SK-N-SH treated with all-trans-retinoic acid at 6 μM for 48 hours (cell line): ENCODE measurements at regions not wholly inside any gene's neighbourhood (a gene's known extent, or its start where the extent isn't known, plus 50 kb on each side); places are given as distances from the start of the nearest gene placed in this dataset.

ENCODE experiments used
- ATAC-seq: fragments of 200-7000 bp; cut with Tn5 transposase; 3 replicates; pipeline ENCODE4 v1.9.1; 2020; ENCODE audit warnings: mild to moderate bottlenecking, moderate library complexity
- ARNTL ChIP-seq: fragments of 450-650 bp; formaldehyde crosslinking; IDR thresholded peaks from 2 replicates; pipeline ENCODE4 v1.5.0; 2020; ENCODE audit warnings: low read depth, mild to moderate bottlenecking, moderate library complexity, borderline replicate concordance
- BACH2 ChIP-seq: fragments of 250-450 bp; sonication (Bioruptor Pico); IDR thresholded peaks from 2 replicates; pipeline ENCODE4 v1.9.0; 2021; ENCODE audit warnings: mild to moderate bottlenecking, borderline replicate concordance
- CSDC2 ChIP-seq: fragments of 250-450 bp; sonication (Bioruptor Pico); IDR thresholded peaks from 2 replicates; pipeline ENCODE4 v1.5.0; 2020; ENCODE audit warnings: mild to moderate bottlenecking, moderate library complexity
- ESRRG ChIP-seq: fragments of 250-450 bp; sonication (Bioruptor Pico); IDR thresholded peaks from 2 replicates; pipeline ENCODE4 v1.6.1; 2021; ENCODE audit warnings: mild to moderate bottlenecking
- GLIS3 ChIP-seq: fragments of 250-450 bp; sonication (Bioruptor Pico); IDR thresholded peaks from 2 replicates; pipeline ENCODE4 v1.5.0; 2020; ENCODE audit warnings: mild to moderate bottlenecking, moderate library complexity
- OSR1 ChIP-seq: fragments of 250-450 bp; sonication (Bioruptor Pico); IDR thresholded peaks from 2 replicates; pipeline ENCODE4 v1.8.0; 2022; ENCODE audit warnings: moderate library complexity, mild to moderate bottlenecking, inconsistent platforms
- PPARA ChIP-seq: fragments of 250-450 bp; sonication (Bioruptor Pico); IDR thresholded peaks from 2 replicates; pipeline ENCODE4 v1.5.0; 2020; ENCODE audit warnings: mild to moderate bottlenecking, borderline replicate concordance
- RARB ChIP-seq: fragments of 250-450 bp; sonication (Bioruptor Pico); IDR thresholded peaks from 2 replicates; pipeline ENCODE4 v1.8.0; 2021; ENCODE audit warnings: mild to moderate bottlenecking, moderate library complexity
- SNAI2 ChIP-seq: fragments of 250-450 bp; sonication (Bioruptor Pico); IDR thresholded peaks from 2 replicates; pipeline ENCODE4 v1.5.0; 2020; ENCODE audit warnings: mild to moderate bottlenecking, moderate library complexity
- TCF4 ChIP-seq: fragments of 250-450 bp; sonication (Bioruptor Pico); IDR thresholded peaks from 2 replicates; pipeline ENCODE4 v1.8.0; 2021; ENCODE audit warnings: mild to moderate bottlenecking, moderate library complexity, borderline replicate concordance
- ZFP3 ChIP-seq: fragments of 250-450 bp; sonication (Bioruptor Pico); IDR thresholded peaks from 2 replicates; pipeline ENCODE4 v1.5.0; 2020; ENCODE audit warnings: mild to moderate bottlenecking, moderate library complexity
- ZFP30 ChIP-seq: fragments of 450-650 bp; formaldehyde crosslinking; IDR thresholded peaks from 2 replicates; pipeline ENCODE4 v1.5.0; 2022; ENCODE audit warnings: mild to moderate bottlenecking, moderate library complexity
- ZNF565 ChIP-seq: fragments of 450-650 bp; formaldehyde crosslinking; conservative IDR thresholded peaks from 2 replicates; pipeline ENCODE4 v1.5.0; 2020; ENCODE audit warnings: low read depth, mild to moderate bottlenecking, moderate library complexity
- ZNF70 ChIP-seq: fragments of 450-650 bp; formaldehyde crosslinking; IDR thresholded peaks from 2 replicates; pipeline ENCODE4 v1.5.0; 2020; ENCODE audit warnings: mild to moderate bottlenecking, moderate library complexity
- ZNF8 ChIP-seq: fragments of 450-650 bp; formaldehyde crosslinking; IDR thresholded peaks from 2 replicates; pipeline ENCODE4 v1.5.0; 2020; ENCODE audit warnings: mild to moderate bottlenecking, moderate library complexity
- TF ChIP-seq, protein P1 (sequence below): fragments of 250-450 bp; sonication (Bioruptor Pico); IDR thresholded peaks from 2 replicates; pipeline ENCODE4 v1.5.1; 2020; ENCODE audit warnings: low read depth, mild to moderate bottlenecking, moderate library complexity
- TF ChIP-seq, protein P2 (sequence below): fragments of 250-450 bp; sonication (Bioruptor Pico); IDR thresholded peaks from 2 replicates; pipeline ENCODE4 v1.5.0; 2020; ENCODE audit warnings: mild to moderate bottlenecking, moderate library complexity
- TF ChIP-seq, protein P3 (sequence below): fragments of 250-450 bp; sonication (Bioruptor Pico); IDR thresholded peaks from 2 replicates; pipeline ENCODE4 v1.5.1; 2021; ENCODE audit warnings: mild to moderate bottlenecking, moderate library complexity
- TF ChIP-seq, protein P4 (sequence below): fragments of 250-450 bp; sonication (Bioruptor Pico); IDR thresholded peaks from 2 replicates; pipeline ENCODE4 v1.8.0; 2021; ENCODE audit warnings: low read depth, mild to moderate bottlenecking, moderate library complexity, borderline replicate concordance
- TF ChIP-seq, protein P5 (sequence below): fragments of 250-450 bp; sonication (Bioruptor Pico); IDR thresholded peaks from 2 replicates; pipeline ENCODE4 v1.8.0; 2020; ENCODE audit warnings: mild to moderate bottlenecking, moderate library complexity, borderline replicate concordance

DNA sequence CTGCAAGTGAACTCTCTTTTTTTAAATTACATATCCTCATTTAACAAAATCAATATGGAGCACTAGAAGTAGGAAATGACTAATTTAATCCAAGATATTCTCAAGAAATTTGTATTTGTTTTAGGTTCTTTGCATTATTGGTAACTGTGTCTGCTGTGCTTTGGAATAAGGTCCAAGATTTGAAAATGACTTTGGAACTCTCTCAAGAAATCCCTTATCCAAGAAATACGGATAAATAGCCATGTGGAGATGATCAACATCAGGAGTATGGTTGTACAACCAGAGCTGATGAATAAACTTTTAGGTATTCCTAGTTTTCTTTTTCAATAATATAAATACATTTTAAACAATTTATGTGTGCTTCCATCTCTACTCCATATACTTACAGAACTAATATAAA, 279.9 kb upstream of the SEMA3C start:
- no peak for TF ChIP-seq SNAI2 (CRISPR knock-in tag)
- TF ChIP-seq ZNF565 (CRISPR knock-in tag), result no peak
- TF ChIP-seq, protein P1, sequence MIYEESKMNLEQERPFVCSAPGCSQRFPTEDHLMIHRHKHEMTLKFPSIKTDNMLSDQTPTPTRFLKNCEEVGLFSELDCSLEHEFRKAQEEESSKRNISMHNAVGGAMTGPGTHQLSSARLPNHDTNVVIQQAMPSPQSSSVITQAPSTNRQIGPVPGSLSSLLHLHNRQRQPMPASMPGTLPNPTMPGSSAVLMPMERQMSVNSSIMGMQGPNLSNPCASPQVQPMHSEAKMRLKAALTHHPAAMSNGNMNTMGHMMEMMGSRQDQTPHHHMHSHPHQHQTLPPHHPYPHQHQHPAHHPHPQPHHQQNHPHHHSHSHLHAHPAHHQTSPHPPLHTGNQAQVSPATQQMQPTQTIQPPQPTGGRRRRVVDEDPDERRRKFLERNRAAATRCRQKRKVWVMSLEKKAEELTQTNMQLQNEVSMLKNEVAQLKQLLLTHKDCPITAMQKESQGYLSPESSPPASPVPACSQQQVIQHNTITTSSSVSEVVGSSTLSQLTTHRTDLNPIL, result no peak
- no peak for TF ChIP-seq RARB (CRISPR knock-in tag)
- TF ChIP-seq TCF4, result no peak
- no peak for TF ChIP-seq ZNF8
- TF ChIP-seq, protein P2, sequence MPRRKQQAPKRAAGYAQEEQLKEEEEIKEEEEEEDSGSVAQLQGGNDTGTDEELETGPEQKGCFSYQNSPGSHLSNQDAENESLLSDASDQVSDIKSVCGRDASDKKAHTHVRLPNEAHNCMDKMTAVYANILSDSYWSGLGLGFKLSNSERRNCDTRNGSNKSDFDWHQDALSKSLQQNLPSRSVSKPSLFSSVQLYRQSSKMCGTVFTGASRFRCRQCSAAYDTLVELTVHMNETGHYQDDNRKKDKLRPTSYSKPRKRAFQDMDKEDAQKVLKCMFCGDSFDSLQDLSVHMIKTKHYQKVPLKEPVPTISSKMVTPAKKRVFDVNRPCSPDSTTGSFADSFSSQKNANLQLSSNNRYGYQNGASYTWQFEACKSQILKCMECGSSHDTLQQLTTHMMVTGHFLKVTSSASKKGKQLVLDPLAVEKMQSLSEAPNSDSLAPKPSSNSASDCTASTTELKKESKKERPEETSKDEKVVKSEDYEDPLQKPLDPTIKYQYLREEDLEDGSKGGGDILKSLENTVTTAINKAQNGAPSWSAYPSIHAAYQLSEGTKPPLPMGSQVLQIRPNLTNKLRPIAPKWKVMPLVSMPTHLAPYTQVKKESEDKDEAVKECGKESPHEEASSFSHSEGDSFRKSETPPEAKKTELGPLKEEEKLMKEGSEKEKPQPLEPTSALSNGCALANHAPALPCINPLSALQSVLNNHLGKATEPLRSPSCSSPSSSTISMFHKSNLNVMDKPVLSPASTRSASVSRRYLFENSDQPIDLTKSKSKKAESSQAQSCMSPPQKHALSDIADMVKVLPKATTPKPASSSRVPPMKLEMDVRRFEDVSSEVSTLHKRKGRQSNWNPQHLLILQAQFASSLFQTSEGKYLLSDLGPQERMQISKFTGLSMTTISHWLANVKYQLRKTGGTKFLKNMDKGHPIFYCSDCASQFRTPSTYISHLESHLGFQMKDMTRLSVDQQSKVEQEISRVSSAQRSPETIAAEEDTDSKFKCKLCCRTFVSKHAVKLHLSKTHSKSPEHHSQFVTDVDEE, result no peak
- TF ChIP-seq PPARA, result no peak
- no peak for TF ChIP-seq BACH2 (CRISPR knock-in tag)
- TF ChIP-seq GLIS3 (CRISPR knock-in tag), result no peak
- TF ChIP-seq ARNTL (CRISPR knock-in tag), result no peak
- no peak for TF ChIP-seq ZNF70 (CRISPR knock-in tag)
- TF ChIP-seq, protein P3, sequence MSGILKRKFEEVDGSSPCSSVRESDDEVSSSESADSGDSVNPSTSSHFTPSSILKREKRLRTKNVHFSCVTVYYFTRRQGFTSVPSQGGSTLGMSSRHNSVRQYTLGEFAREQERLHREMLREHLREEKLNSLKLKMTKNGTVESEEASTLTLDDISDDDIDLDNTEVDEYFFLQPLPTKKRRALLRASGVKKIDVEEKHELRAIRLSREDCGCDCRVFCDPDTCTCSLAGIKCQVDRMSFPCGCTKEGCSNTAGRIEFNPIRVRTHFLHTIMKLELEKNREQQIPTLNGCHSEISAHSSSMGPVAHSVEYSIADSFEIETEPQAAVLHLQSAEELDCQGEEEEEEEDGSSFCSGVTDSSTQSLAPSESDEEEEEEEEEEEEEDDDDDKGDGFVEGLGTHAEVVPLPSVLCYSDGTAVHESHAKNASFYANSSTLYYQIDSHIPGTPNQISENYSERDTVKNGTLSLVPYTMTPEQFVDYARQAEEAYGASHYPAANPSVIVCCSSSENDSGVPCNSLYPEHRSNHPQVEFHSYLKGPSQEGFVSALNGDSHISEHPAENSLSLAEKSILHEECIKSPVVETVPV (CRISPR knock-in tag), result no peak
- TF ChIP-seq ESRRG, result no peak
- TF ChIP-seq, protein P4, sequence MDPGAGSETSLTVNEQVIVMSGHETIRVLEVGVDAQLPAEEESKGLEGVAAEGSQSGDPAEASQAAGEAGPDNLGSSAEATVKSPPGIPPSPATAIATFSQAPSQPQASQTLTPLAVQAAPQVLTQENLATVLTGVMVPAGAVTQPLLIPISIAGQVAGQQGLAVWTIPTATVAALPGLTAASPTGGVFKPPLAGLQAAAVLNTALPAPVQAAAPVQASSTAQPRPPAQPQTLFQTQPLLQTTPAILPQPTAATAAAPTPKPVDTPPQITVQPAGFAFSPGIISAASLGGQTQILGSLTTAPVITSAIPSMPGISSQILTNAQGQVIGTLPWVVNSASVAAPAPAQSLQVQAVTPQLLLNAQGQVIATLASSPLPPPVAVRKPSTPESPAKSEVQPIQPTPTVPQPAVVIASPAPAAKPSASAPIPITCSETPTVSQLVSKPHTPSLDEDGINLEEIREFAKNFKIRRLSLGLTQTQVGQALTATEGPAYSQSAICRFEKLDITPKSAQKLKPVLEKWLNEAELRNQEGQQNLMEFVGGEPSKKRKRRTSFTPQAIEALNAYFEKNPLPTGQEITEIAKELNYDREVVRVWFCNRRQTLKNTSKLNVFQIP, result no peak
- no peak for TF ChIP-seq OSR1 (CRISPR knock-in tag)
- no peak for TF ChIP-seq ZFP3 (CRISPR knock-in tag)
- TF ChIP-seq ZFP30, result no peak
- ATAC-seq, result no peak

DNA sequence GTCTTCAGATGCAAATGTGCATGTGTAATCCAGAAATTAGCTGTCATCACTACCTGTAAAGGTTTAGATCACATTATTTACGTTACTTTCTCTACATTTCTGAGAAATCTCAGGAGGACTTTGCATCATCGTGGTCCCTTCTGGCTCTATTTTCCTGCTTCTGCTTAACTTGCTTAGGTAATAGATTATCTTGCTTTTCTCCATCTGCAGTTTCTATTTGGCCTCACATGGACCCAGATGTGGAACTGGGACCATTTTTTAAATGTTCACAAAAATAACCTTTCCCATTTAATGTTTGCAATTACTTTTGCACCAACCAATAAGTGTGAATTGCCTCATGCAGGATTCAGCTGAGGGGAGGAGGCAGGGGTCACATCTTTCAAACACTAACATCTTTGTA, 278.4 kb upstream of the SEMA3C start:
- no peak for ATAC-seq
- no peak for TF ChIP-seq ZNF70 (CRISPR knock-in tag)
- TF ChIP-seq CSDC2 (CRISPR knock-in tag), result no peak
- TF ChIP-seq ZNF8, result no peak
- no peak for TF ChIP-seq PPARA
- no peak for TF ChIP-seq ZNF565 (CRISPR knock-in tag)
- TF ChIP-seq, protein P5, sequence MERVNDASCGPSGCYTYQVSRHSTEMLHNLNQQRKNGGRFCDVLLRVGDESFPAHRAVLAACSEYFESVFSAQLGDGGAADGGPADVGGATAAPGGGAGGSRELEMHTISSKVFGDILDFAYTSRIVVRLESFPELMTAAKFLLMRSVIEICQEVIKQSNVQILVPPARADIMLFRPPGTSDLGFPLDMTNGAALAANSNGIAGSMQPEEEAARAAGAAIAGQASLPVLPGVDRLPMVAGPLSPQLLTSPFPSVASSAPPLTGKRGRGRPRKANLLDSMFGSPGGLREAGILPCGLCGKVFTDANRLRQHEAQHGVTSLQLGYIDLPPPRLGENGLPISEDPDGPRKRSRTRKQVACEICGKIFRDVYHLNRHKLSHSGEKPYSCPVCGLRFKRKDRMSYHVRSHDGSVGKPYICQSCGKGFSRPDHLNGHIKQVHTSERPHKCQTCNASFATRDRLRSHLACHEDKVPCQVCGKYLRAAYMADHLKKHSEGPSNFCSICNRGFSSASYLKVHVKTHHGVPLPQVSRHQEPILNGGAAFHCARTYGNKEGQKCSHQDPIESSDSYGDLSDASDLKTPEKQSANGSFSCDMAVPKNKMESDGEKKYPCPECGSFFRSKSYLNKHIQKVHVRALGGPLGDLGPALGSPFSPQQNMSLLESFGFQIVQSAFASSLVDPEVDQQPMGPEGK, result no peak
- TF ChIP-seq ARNTL (CRISPR knock-in tag), result no peak
- no peak for TF ChIP-seq RARB (CRISPR knock-in tag)

DNA sequence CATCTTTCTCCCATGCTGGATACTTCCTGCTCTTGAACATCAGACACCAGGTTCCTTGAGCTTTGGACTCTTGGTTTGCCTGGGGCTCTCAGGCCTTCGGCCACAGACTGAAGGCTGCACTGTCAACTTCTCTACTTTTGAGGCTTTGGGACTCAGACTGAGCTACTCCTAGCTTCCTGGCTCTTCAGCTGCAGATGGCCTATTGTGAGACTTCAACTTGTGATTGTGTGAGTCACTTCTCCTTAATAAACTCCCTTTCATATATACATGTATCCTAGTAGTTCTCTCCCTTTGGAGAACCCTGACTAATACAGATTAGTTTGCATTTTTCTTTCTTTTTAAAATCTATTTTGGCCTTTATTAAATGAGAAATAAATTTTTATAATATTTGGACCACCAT, 276.2 kb upstream of the SEMA3C start:
- TF ChIP-seq, protein P2, result no peak
- TF ChIP-seq, all 23 proteins: peak for 0
- ATAC-seq, result no peak
